COLO829 (cell line): ENCODE measurements at regions not wholly inside any gene's neighbourhood (a gene's known extent, or its start where the extent isn't known, plus 50 kb on each side); places are given as distances from the start of the nearest gene placed in this dataset.
"Not testable (repeated sequence)": the region's sequence is repeated elsewhere in the genome, so short reads cannot be mapped to it uniquely, and the experiment has no call there.

Experiments
- DNase-seq: peaks from one replicate; pipeline ENCODE4 v3.0.0; 2012; ENCODE audit warnings: low spot score

DNA sequence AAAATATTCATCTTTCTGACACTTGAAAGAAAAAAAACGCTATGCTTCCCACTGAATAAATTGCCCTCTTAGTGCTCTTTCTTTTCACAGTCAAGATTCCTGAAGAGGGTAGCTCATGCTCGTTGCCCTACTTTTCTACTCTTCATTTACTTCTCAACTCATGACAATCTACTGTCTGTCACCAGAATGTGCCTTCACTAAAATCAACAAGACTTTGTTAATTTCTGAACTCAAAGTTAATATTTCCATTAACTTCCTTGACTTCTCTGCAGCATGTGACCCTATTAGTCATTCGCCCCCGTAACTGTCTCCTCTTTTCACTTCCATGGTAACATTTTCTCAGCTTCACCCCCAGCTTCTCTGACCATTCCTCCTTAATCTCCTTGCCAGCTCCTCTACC, 98.9 kb upstream of the MAPRE2 start:
- DNase-seq, result peak; percentile 26

- no peak for DNase-seq
Measured at GRCh38 chr18:34942975-34943374, 98.2 kb upstream of the MAPRE2 start.

DNA sequence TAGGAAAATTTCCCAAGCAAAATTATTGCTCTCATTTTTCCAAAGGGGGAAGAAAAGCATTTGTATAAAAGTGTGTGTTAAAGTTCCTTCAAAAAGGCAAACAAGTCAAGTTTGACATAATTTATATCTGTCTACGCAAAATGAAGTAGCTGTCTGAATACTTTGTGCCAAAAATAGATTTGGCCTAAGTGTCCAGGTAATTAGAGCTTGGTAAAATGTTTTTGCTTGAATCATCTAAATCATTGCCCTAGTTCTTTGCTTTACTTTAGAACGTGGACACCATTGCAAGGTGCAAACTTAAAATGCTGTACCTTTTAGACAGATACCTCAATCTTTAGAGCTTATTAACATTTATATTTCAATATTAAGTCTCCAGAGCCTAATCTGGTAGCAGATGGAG, 97.6 kb upstream of the MAPRE2 start:
- no peak for DNase-seq

- no peak for DNase-seq
Measured at GRCh38 chr18:34947711-34948125, 93.5 kb upstream of the MAPRE2 start.

- DNase-seq, result no peak
Measured at GRCh38 chr18:34951625-34952379, 89.4 kb upstream of the MAPRE2 start.

DNA sequence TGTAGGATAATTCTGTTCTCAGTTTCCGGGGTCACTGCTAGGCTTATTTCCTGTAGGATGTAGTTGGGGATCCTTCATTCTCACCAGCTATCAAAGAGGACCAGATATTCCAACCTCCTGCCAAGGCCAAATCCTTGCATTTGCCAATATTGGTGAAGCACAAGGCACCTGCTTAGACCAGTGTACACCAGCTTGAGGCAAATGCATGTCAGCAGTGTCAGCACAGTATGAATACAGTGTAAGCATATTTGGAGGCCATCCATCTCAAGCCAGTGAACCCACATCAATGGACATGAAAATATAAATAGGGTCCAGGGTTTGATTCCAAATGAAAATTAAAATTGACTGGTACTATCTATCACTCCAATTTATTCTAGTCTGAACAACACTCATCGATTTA, 88.0 kb upstream of the MAPRE2 start:
- DNase-seq, result no peak

DNA sequence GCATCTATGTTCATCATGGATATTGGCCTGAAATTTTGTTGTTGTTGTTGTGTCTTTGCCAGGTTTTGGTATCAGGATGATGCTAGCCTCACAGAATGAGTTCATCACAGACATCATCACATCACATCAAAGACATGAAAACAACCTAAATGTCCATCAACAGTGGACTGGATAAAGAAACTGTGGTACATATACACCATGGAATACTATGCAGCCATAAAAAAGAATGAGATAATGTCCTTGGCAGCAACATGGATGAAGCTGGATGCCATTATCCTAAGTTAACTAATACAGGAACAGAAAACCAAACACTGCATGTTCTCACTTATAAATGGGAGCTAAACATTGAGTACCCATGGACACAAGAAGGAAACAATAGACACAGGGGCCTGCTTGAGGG, 85.7 kb upstream of the MAPRE2 start:
- DNase-seq, result not testable (repeated sequence)

GRCh38 chr18:34956663-34957062, 84.5 kb upstream of the MAPRE2 start:
- peak; percentile 42 for DNase-seq

GRCh38 chr18:34957119-34957863, 83.9 kb upstream of the MAPRE2 start:
- DNase-seq, result peak; percentile 35

DNA sequence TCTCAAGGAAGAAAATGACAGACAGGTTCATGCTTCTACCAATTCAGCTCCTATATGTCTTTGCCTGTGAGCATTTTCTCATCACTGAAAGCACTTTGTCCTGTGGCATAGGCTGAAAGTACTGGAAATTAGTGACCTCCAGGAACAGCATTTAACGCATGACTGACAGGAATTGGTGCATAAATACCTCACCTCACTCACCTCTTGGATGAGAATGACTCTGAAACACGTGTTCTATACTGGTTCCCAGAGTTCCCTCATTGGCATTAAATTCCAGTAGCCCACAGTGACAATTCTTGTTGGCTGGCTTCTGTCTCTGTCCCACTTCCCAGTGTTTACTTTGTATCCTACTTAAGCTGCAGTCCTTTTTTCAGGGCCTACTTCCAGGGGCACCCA, 83.4 kb upstream of the MAPRE2 start:
- no peak for DNase-seq

DNA sequence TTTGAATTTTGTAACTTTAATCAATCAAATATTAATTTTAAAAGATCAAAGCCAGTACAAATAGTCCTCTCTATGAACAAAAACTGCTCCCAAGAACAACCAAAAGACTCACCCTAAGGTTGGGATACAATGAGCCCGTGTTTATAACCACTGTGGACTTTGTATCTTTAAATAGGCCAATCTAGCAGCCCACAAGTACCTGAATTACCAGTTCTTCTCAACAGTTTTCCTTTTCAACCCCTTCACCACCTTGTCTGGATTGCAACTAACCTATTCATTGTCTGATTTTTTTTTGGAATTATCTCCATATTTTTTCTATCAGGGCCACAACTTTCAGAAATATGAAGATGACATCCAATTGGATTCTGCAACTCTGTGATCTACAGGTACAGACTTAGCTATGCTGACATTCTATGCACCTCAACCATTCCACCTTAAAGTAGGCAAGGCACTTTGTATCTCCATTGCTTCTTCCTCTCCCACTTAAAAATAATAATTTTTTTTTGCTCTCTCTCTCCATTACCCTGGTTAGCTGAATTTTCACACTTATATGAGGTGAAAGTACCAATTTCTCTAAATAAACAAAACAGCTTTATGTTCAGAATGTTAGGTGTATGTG, 81.9 kb upstream of the MAPRE2 start:
- no peak for DNase-seq

DNA sequence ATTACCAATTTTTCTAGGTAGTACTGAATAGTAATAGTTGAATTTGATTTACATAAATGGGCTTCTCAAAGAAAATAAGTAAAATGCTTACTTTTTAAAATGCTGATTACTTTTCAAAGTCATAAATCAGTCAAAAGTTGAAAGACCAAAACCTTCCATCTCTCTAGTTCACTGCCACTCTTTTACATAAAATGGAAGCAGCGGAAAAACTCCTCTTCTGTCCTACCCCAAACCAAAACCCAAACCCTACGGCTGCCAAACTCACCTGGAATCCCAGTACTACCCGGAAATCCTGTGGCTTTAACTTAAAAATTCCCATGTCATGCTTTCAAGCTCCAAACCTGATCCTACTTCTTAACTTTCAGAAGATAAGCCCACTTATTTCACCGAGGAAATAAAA, 81.2 kb upstream of the MAPRE2 start:
- DNase-seq, result no peak

GRCh38 chr18:34965108-34965507, 76.1 kb upstream of the MAPRE2 start:
- no peak for DNase-seq

GRCh38 chr18:34965566-34965965, 75.6 kb upstream of the MAPRE2 start:
- no peak for DNase-seq

- no peak for DNase-seq
Measured at GRCh38 chr18:34970106-34970505, 71.1 kb upstream of the MAPRE2 start.

DNA sequence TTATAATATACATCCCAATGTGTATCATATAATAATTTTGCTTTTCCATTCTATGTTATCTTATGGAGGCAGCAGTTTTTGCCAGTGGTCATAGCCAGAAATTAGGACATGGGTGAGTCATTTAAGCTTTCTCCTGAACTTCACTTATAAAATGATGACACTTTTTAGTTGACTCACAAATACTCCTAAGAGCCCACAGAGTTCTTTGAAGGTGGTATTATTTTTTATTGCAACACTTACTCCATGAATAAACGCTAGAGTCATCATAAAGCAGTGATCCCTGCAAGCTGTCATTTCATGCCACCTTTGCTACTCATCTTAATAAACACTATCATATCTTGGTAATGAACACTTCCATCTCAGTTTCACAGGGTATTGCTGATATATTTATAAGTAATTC, 69.9 kb upstream of the MAPRE2 start:
- no peak for DNase-seq

DNA sequence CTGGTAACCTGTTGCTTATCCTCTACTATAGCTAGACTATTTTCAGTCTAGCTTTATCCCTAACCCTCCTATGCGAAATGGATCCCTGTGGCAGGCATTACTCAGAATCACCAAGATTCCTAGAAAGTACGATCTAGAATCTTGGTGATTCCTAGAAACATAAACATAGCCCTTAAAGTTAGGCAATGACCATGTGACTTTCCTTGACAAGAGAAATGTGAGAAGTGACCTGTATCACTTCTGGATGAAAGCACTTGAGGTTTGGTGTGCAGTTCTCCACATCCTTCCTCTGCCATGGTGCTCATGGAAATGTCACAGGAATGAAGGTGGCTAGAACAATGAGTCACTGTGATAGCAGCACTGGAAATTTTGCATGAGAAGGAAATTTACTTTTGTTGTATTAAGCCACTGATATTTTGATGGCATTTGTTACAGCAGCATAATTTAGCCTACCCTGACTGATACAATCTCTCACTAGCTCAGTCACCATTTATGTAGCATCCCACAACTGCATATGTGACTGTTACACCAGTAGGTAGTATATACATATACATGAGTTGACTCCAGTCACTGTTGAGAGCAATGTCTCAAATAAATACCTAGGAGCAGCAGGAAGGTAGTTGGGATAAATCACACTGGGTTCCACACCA, 68.3 kb upstream of the MAPRE2 start:
- DNase-seq, result no peak

GRCh38 chr18:34976123-34976522, 65.1 kb upstream of the MAPRE2 start:
- no peak for DNase-seq

GRCh38 chr18:34976534-34976898, 64.7 kb upstream of the MAPRE2 start:
- DNase-seq, result no peak

GRCh38 chr18:34976899-34977837, 64.0 kb upstream of the MAPRE2 start:
- no peak for DNase-seq

- DNase-seq, result no peak
Measured at GRCh38 chr18:34977838-34978532, 63.2 kb upstream of the MAPRE2 start.
